Body of pancreas (tissue), 4 donors: ENCODE measurements at regions not wholly inside any gene's neighbourhood (a gene's known extent, or its start where the extent isn't known, plus 50 kb on each side); places are given as distances from the start of the nearest gene placed in this dataset.

ENCODE experiments used
- POLR2A ChIP-seq, 3 donors: fragments of 450-650 bp; IDR thresholded peaks; one replicate each; pipeline ENCODE4 v1.6.1; 2016; ENCODE audit warnings: antibody characterized with exemption in 3 of 3, mild to moderate bottlenecking in 2 of 3
- TF ChIP-seq, protein P1 (sequence below), 7 experiments: fragments of 450-650 bp in 4 of 7; fragments of 200-600 bp in 3 of 7; sonication (generic) in 3 of 7; IDR thresholded peaks; one replicate each; pipeline ENCODE4 v1.5.1; 2016 to 2019; ENCODE audit warnings: antibody characterized with exemption in 7 of 7

DNA sequence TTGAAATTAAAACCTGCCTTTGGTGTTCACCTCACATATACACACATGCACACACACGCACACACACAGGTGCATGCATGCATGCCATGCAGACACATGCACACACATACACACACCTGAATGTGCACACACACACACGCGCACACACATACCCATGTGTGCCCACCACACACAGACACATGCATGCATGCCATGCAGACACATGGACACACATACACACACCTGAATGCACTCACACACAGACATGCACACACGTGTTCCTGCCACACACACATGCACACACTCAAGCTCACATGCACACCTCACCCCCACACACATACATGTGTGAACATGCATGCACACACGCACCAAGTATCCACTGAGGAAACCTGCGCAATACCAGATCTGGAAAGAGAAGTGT lies 136.4 kb downstream of the KLF6 start:
- TF ChIP-seq POLR2A (IDR thresholded peaks at IDR 0.05): no peak
- TF ChIP-seq, protein P1, sequence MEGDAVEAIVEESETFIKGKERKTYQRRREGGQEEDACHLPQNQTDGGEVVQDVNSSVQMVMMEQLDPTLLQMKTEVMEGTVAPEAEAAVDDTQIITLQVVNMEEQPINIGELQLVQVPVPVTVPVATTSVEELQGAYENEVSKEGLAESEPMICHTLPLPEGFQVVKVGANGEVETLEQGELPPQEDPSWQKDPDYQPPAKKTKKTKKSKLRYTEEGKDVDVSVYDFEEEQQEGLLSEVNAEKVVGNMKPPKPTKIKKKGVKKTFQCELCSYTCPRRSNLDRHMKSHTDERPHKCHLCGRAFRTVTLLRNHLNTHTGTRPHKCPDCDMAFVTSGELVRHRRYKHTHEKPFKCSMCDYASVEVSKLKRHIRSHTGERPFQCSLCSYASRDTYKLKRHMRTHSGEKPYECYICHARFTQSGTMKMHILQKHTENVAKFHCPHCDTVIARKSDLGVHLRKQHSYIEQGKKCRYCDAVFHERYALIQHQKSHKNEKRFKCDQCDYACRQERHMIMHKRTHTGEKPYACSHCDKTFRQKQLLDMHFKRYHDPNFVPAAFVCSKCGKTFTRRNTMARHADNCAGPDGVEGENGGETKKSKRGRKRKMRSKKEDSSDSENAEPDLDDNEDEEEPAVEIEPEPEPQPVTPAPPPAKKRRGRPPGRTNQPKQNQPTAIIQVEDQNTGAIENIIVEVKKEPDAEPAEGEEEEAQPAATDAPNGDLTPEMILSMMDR (IDR thresholded peaks at IDR 0.05): no peak
